ENCODE measurements at regions not wholly inside any gene's neighbourhood (a gene's known extent, or its start where the extent isn't known, plus 50 kb on each side); places are given as distances from the start of the nearest gene placed in this dataset.

GRCh38 chr2:221771297-221771696 lies 199.2 kb upstream of the EPHA4 start:
- Histone ChIP-seq H3K4me1 (peaks cover 5% of the 10 kb centered on the region), H3K9me3 (no peaks in the 10 kb centered on the region), H3K27me3 (replicated peaks; ENCODE audit: control insufficient read depth, insufficient read depth, low read length) (no peaks in the 10 kb centered on the region), H3K36me3 (ENCODE audit: control insufficient read depth, insufficient read depth, low read length) (no peaks in the 10 kb centered on the region), H3K4me3 (ENCODE audit: low read depth, low read length) (no peak overlapping the region)
- Mint-ChIP-seq H3K27ac (ENCODE audit: unreplicated experiment) (no peak overlapping the region), H3K27me3 (ENCODE audit: insufficient read depth, unreplicated experiment) (no peaks in the 10 kb centered on the region), H3K36me3 (ENCODE audit: insufficient read depth, unreplicated experiment) (no peaks in the 10 kb centered on the region), H3K9me3 (ENCODE audit: unreplicated experiment) (no peaks in the 10 kb centered on the region), H3K4me3 (ENCODE audit: unreplicated experiment) (no peak overlapping the region), H3K4me1 (ENCODE audit: low read depth, unreplicated experiment) (peaks cover 12% of the 10 kb centered on the region)
- CTCF ChIA-PET: no interaction called here
- no TSS peak for BruUV-seq (replicated peaks)
- DNase-seq: no peak
- intact Hi-C loops (cut with micrococcal nuclease; ENCODE audit: unreplicated experiment): no loop called here
- POLR2A ChIA-PET: no interaction called here
- TF ChIP-seq, protein P1, sequence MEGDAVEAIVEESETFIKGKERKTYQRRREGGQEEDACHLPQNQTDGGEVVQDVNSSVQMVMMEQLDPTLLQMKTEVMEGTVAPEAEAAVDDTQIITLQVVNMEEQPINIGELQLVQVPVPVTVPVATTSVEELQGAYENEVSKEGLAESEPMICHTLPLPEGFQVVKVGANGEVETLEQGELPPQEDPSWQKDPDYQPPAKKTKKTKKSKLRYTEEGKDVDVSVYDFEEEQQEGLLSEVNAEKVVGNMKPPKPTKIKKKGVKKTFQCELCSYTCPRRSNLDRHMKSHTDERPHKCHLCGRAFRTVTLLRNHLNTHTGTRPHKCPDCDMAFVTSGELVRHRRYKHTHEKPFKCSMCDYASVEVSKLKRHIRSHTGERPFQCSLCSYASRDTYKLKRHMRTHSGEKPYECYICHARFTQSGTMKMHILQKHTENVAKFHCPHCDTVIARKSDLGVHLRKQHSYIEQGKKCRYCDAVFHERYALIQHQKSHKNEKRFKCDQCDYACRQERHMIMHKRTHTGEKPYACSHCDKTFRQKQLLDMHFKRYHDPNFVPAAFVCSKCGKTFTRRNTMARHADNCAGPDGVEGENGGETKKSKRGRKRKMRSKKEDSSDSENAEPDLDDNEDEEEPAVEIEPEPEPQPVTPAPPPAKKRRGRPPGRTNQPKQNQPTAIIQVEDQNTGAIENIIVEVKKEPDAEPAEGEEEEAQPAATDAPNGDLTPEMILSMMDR (IDR thresholded peaks at IDR 0.05; ENCODE audit: insufficient read depth in 1 of 2, low read depth in 1 of 2, low read length in 1 of 2, severe bottlenecking in 1 of 2, unreplicated experiment in 1 of 2): no peak

DNA sequence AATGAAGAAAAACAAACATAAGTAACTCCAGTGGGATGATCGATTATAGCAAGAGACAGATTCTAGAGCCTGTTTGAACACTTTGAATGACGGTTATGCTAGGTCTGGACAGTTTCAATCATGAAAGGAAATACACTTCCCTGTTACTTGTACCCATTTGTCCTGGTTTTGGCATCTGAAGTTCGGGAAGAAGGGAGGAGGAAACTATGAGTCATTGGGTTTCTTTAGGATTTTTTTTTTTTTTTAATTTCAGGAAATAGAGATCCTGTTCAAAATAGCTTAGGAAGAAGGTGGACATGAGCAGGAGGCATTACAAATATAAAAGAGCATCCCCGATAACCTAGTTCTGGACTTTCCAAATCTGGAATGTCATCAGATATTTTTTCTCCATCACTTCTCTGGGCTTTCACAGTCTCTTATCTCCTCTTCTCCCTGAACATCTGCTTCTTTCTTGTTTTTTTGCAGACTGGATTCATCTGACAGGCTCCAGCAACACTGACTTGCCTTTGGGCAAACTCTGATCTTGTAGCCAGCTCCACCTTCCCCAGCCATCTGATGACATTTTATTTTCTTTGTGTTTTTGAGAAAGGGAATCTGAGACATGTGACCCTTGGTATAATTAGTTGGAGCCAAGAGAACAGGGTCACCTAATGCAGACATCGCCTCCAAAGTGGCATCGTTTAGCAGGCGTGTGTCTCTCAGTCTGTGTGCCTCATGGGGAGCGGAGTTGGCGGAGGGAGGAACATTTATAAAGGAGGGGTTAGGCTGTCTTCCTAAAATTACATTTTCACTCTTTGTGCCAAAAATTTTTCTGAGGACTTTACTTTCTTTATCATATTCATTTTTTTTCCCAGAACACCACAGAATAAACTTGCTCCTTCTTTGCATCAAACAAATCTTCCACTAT lies 195.3 kb upstream of the EPHA4 start:
- H3K27me3 ChIP-seq (replicated peaks; ENCODE audit: control insufficient read depth, insufficient read depth, low read length): no peaks in the 10 kb centered on the region
- no peaks in the 10 kb centered on the region for H3K9me3 ChIP-seq
- BruUV-seq (replicated peaks): no TSS peak
- Mint-ChIP-seq H3K27ac (ENCODE audit: unreplicated experiment) (no peak overlapping the region), H3K27me3 (ENCODE audit: insufficient read depth, unreplicated experiment) (no peaks in the 10 kb centered on the region), H3K4me3 (ENCODE audit: unreplicated experiment) (no peak overlapping the region), H3K9me3 (ENCODE audit: unreplicated experiment) (no peaks in the 10 kb centered on the region), H3K36me3 (ENCODE audit: insufficient read depth, unreplicated experiment) (no peaks in the 10 kb centered on the region), H3K4me1 (ENCODE audit: low read depth, unreplicated experiment) (peaks cover 12% of the 10 kb centered on the region)
- CTCF ChIA-PET: no interaction called here
- H3K4me3 ChIP-seq (ENCODE audit: low read depth, low read length): no peak overlapping the region
- no peaks in the 10 kb centered on the region for H3K36me3 ChIP-seq (ENCODE audit: control insufficient read depth, insufficient read depth, low read length)
- TF ChIP-seq, protein P1 (IDR thresholded peaks at IDR 0.05; ENCODE audit: insufficient read depth in 1 of 2, low read depth in 1 of 2, low read length in 1 of 2, severe bottlenecking in 1 of 2, unreplicated experiment in 1 of 2): no peak
- DNase-seq: no peak
- POLR2A ChIA-PET: no interaction called here
- H3K4me1 ChIP-seq: peaks cover 10% of the 10 kb centered on the region
- intact Hi-C loops (cut with micrococcal nuclease; ENCODE audit: unreplicated experiment): loop anchor here (2.0 kb wide), 1 partner anchor 27 kb away; no protein-coding TSS in a partner anchor

GRCh38 chr2:221762496-221762895 lies 190.4 kb upstream of the EPHA4 start:
- H3K36me3 Mint-ChIP-seq (ENCODE audit: insufficient read depth, unreplicated experiment): no peaks in the 10 kb centered on the region
- BruUV-seq (replicated peaks): no TSS peak
- H3K4me3 Mint-ChIP-seq (ENCODE audit: unreplicated experiment): no peak overlapping the region
- no peak overlapping the region for H3K27ac Mint-ChIP-seq (ENCODE audit: unreplicated experiment)
- ChIA-PET POLR2A (no interaction called here), CTCF (no interaction called here)
- no peaks in the 10 kb centered on the region for H3K27me3 Mint-ChIP-seq (ENCODE audit: insufficient read depth, unreplicated experiment)
- intact Hi-C loops (cut with micrococcal nuclease; ENCODE audit: unreplicated experiment): no loop called here
- H3K4me1 Mint-ChIP-seq (ENCODE audit: low read depth, unreplicated experiment): peaks cover 5% of the 10 kb centered on the region
- H3K9me3 Mint-ChIP-seq (ENCODE audit: unreplicated experiment): peaks cover 15% of the 10 kb centered on the region
- H3K9me3 ChIP-seq: no peaks in the 10 kb centered on the region
- no peak overlapping the region for H3K4me3 ChIP-seq (ENCODE audit: low read depth, low read length)
- TF ChIP-seq, protein P1 (IDR thresholded peaks at IDR 0.05; ENCODE audit: insufficient read depth in 1 of 2, low read depth in 1 of 2, low read length in 1 of 2, severe bottlenecking in 1 of 2, unreplicated experiment in 1 of 2): no peak
- H3K27me3 ChIP-seq (replicated peaks; ENCODE audit: control insufficient read depth, insufficient read depth, low read length): no peaks in the 10 kb centered on the region
- H3K36me3 ChIP-seq (ENCODE audit: control insufficient read depth, insufficient read depth, low read length): no peaks in the 10 kb centered on the region
- no peak for DNase-seq
- peaks cover 11% of the 10 kb centered on the region; the same call in 1 of the 2 replicates for H3K4me1 ChIP-seq
